ENCODE measurements at regions not wholly inside any gene's neighbourhood (a gene's known extent, or its start where the extent isn't known, plus 50 kb on each side); places are given as distances from the start of the nearest gene placed in this dataset.

GRCh38 chr3:8189051-8189450 lies 312.6 kb upstream of the LMCD1 start:
- Histone ChIP-seq H3K36me3 (no peaks in the 10 kb centered on the region), H3K9me3 (no peaks in the 10 kb centered on the region), H3K4me1 (no peaks in the 10 kb centered on the region), H3K4me3 (no peak overlapping the region), H3K27ac (no peak overlapping the region), H3K27me3 (no peaks in the 10 kb centered on the region)
- no peak for DNase-seq (ENCODE audit: low spot score)
- TF ChIP-seq CTCF (IDR thresholded peaks at IDR 0.05), result no peak

GRCh38 chr3:8191406-8191805 lies 310.2 kb upstream of the LMCD1 start:
- Histone ChIP-seq H3K27me3 (no peaks in the 10 kb centered on the region), H3K4me1 (no peaks in the 10 kb centered on the region), H3K27ac (no peak overlapping the region), H3K9me3 (no peaks in the 10 kb centered on the region), H3K36me3 (no peaks in the 10 kb centered on the region), H3K4me3 (no peak overlapping the region)
- TF ChIP-seq CTCF (IDR thresholded peaks at IDR 0.05), result no peak
- DNase-seq (ENCODE audit: low spot score), result no peak

GRCh38 chr3:8197384-8197783 lies 304.2 kb upstream of the LMCD1 start:
- no peak for DNase-seq (ENCODE audit: low spot score)
- Histone ChIP-seq H3K4me3 (no peak overlapping the region), H3K4me1 (no peaks in the 10 kb centered on the region), H3K9me3 (no peaks in the 10 kb centered on the region), H3K36me3 (no peaks in the 10 kb centered on the region), H3K27me3 (no peaks in the 10 kb centered on the region), H3K27ac (no peak overlapping the region)
- TF ChIP-seq CTCF (IDR thresholded peaks at IDR 0.05), result no peak

- no peak overlapping the region for H3K4me3 ChIP-seq
- no peak for DNase-seq (ENCODE audit: low spot score)
- H3K36me3 ChIP-seq, result no peaks in the 10 kb centered on the region
- H3K9me3 ChIP-seq, result no peaks in the 10 kb centered on the region
- H3K27ac ChIP-seq, result no peak overlapping the region
- no peaks in the 10 kb centered on the region for H3K4me1 ChIP-seq
- no peaks in the 10 kb centered on the region for H3K27me3 ChIP-seq
- no peak for TF ChIP-seq CTCF (IDR thresholded peaks at IDR 0.05)
These were observed 303.0 kb upstream of the LMCD1 start for GRCh38 chr3:8198605-8199004.

GRCh38 chr3:8200996-8201395 lies 300.6 kb upstream of the LMCD1 start:
- no peak overlapping the region for H3K4me3 ChIP-seq
- H3K27ac ChIP-seq, result no peak overlapping the region
- no peak for DNase-seq (ENCODE audit: low spot score)
- H3K27me3 ChIP-seq, result no peaks in the 10 kb centered on the region
- no peaks in the 10 kb centered on the region for H3K36me3 ChIP-seq
- H3K4me1 ChIP-seq, result no peaks in the 10 kb centered on the region
- H3K9me3 ChIP-seq, result no peaks in the 10 kb centered on the region
- no peak for TF ChIP-seq CTCF (IDR thresholded peaks at IDR 0.05)

GRCh38 chr3:8201886-8202285 lies 299.7 kb upstream of the LMCD1 start:
- TF ChIP-seq CTCF (IDR thresholded peaks at IDR 0.05), result no peak
- Histone ChIP-seq H3K36me3 (no peaks in the 10 kb centered on the region), H3K4me3 (no peak overlapping the region), H3K27me3 (no peaks in the 10 kb centered on the region), H3K9me3 (no peaks in the 10 kb centered on the region), H3K27ac (no peak overlapping the region), H3K4me1 (no peaks in the 10 kb centered on the region)
- no peak for DNase-seq (ENCODE audit: low spot score)
